HG02884 (cell line): ENCODE measurements at regions not wholly inside any gene's neighbourhood (a gene's known extent, or its start where the extent isn't known, plus 50 kb on each side); places are given as distances from the start of the nearest gene placed in this dataset.

Source experiments
- ATAC-seq: cut with Tn5 transposase; IDR thresholded peaks from one replicate; pipeline ENCODE4 v1.9.1; 2021; ENCODE audit warnings: mild to moderate bottlenecking, moderate library complexity; ENCODE audit not compliant: unreplicated experiment

GRCh38 chr9:91120200-91120599, 241.5 kb downstream of the AUH start:
- no peak for ATAC-seq

- ATAC-seq, result no peak
Measured at GRCh38 chr9:91122755-91123154, 239.0 kb downstream of the AUH start.

- ATAC-seq, result no peak
Measured at GRCh38 chr9:91126761-91127445, 234.8 kb downstream of the AUH start.

- ATAC-seq, result no peak
Measured at GRCh38 chr9:91127653-91128052, 234.1 kb downstream of the AUH start.

- ATAC-seq, result no peak
Measured at GRCh38 chr9:91130796-91131318, 230.9 kb downstream of the AUH start.

- peak; percentile 79 for ATAC-seq
Measured at GRCh38 chr9:91131433-91131839, 230.3 kb downstream of the AUH start.

- ATAC-seq, result no peak
Measured at GRCh38 chr9:91132576-91133073, 229.1 kb downstream of the AUH start.

- ATAC-seq, result no peak
Measured at GRCh38 chr9:91134608-91135007, 227.1 kb downstream of the AUH start.

- no peak for ATAC-seq
Measured at GRCh38 chr9:91137391-91137790, 224.3 kb downstream of the AUH start.

- ATAC-seq, result no peak
Measured at GRCh38 chr9:91138760-91139159, 223.0 kb downstream of the AUH start.

GRCh38 chr9:91141407-91141965, 220.2 kb downstream of the AUH start:
- ATAC-seq, result no peak

GRCh38 chr9:91143162-91143561, 218.6 kb downstream of the AUH start:
- no peak for ATAC-seq

- ATAC-seq, result no peak
Measured at GRCh38 chr9:91143642-91144041, 218.1 kb downstream of the AUH start.

- ATAC-seq, result no peak
Measured at GRCh38 chr9:91144769-91145168, 216.9 kb downstream of the AUH start.

GRCh38 chr9:91145496-91145895, 216.2 kb downstream of the AUH start:
- no peak for ATAC-seq

GRCh38 chr9:91146391-91147019, 215.2 kb downstream of the AUH start:
- ATAC-seq, result no peak

GRCh38 chr9:91147079-91147708, 214.5 kb downstream of the AUH start:
- no peak for ATAC-seq

GRCh38 chr9:91148306-91148705, 213.4 kb downstream of the AUH start:
- ATAC-seq, result no peak

- ATAC-seq, result no peak
Measured at GRCh38 chr9:91150273-91150997, 211.3 kb downstream of the AUH start.

GRCh38 chr9:91150998-91151717, 210.6 kb downstream of the AUH start:
- peak; percentile 64 for ATAC-seq
